Endothelial cell of umbilical vein (primary cell): ENCODE measurements at regions not wholly inside any gene's neighbourhood (a gene's known extent, or its start where the extent isn't known, plus 50 kb on each side); places are given as distances from the start of the nearest gene placed in this dataset.

Experiments used
- BruUV-seq: library from RNA; stranded (reverse); fragments of 400-500 nt; replicated peaks from 2 replicates; lab custom pipeline; 2021; lab: Mats Ljungman, UMichigan
- CTCF ChIA-PET: fragments of 300-600, 350-600 bp; sonication (Branson Sonifier 250); formaldehyde crosslinking; loops from one replicate; lab custom pipeline; 2021; ENCODE audit warnings: antibody characterized with exemption, inconsistent platforms; lab: Charles Lee
- POLR2A ChIA-PET: fragments of 300-600, 350-600 bp; sonication (Branson Sonifier 250); formaldehyde crosslinking; loops from one replicate; lab custom pipeline; 2021; ENCODE audit warnings: antibody characterized with exemption, inconsistent platforms; lab: Charles Lee
- DNase-seq: peaks from one replicate; pipeline ENCODE4 v3.0.0-alpha.2; 2011; ENCODE audit warnings: low read depth, low spot score
- FAIRE-seq: peaks from 2 replicates; lab custom pipeline; 2011; peaks lifted over from hg19 to GRCh38; lab: Jason Lieb, UNC
- H2AFZ ChIP-seq: 2 replicates; pipeline ENCODE4 v1.6.0; 2012; ENCODE audit warnings: low read depth, low read length, control low read depth, inconsistent platforms
- H3K27ac ChIP-seq: 2 replicates; pipeline ENCODE4 v1.5.1; 2011; ENCODE audit warnings: low read depth, mild to moderate bottlenecking, control low read depth, low read length, moderate library complexity; ENCODE audit not compliant: insufficient read depth
- H3K27me3 ChIP-seq, 2 experiments: 2 replicates each; pipeline versions ENCODE4 v1.6.0 to v1.6.1; 2011; ENCODE audit warnings: low read length in 2 of 2, mixed read lengths in 1 of 2; ENCODE audit not compliant: control insufficient read depth in 2 of 2, insufficient read depth in 2 of 2
- H3K36me3 ChIP-seq, 2 experiments: 2 replicates in 1 of 2; 3 replicates in 1 of 2; pipeline ENCODE4 v1.5.1; 2011; ENCODE audit warnings: low read length in 2 of 2, mild to moderate bottlenecking in 1 of 2, moderate library complexity in 1 of 2; ENCODE audit not compliant: control insufficient read depth in 2 of 2, insufficient read depth in 2 of 2; ENCODE audit errors: extremely low read depth in 1 of 2
- H3K4me1 ChIP-seq: 3 replicates; pipeline ENCODE4 v1.5.1; 2011; ENCODE audit warnings: mild to moderate bottlenecking, low read length; ENCODE audit not compliant: control insufficient read depth, insufficient read depth; ENCODE audit errors: extremely low read depth
- H3K4me2 ChIP-seq: 2 replicates; pipeline ENCODE4 v1.6.1; 2011; ENCODE audit warnings: low read length, control low read depth, mixed read lengths; ENCODE audit not compliant: insufficient read depth
- H3K4me3 ChIP-seq, 3 experiments: fragments of 200-600 bp in 1 of 3; sonication (generic), shearing (Covaris generic) in 1 of 3; replicated peaks in 1 of 3; 2 replicates each; pipeline ENCODE4 v1.5.1; 2011 to 2016; ENCODE audit warnings: control low read depth in 3 of 3, low read length in 3 of 3, mild to moderate bottlenecking in 2 of 3, inconsistent platforms in 1 of 3, low read depth in 1 of 3, moderate library complexity in 1 of 3; ENCODE audit not compliant: insufficient read depth in 1 of 3
- H3K79me2 ChIP-seq: 2 replicates; pipeline ENCODE4 v1.6.0; 2012; ENCODE audit warnings: low read length, inconsistent platforms; ENCODE audit not compliant: control insufficient read depth, insufficient read depth
- H3K9ac ChIP-seq: replicated peaks from 2 replicates; pipeline ENCODE3; 2011; ENCODE audit warnings: low read length, control low read depth; ENCODE audit not compliant: insufficient read depth; ENCODE audit errors: extremely low read depth
- H3K9me1 ChIP-seq: replicated peaks from 3 replicates; pipeline ENCODE4 v1.6.0; 2011; ENCODE audit warnings: mild to moderate bottlenecking, low read length; ENCODE audit not compliant: control insufficient read depth, insufficient read depth; ENCODE audit errors: extremely low read depth
- H3K9me3 ChIP-seq: replicated peaks from 2 replicates; pipeline ENCODE4 v1.5.1; 2012; ENCODE audit warnings: low read length, inconsistent platforms; ENCODE audit not compliant: control insufficient read depth, insufficient read depth
- H4K20me1 ChIP-seq: replicated peaks from 2 replicates; pipeline ENCODE3; 2011; ENCODE audit warnings: mild to moderate bottlenecking, low read length; ENCODE audit not compliant: control insufficient read depth, insufficient read depth; ENCODE audit errors: extremely low read depth
- CTCF ChIP-seq, 2 donors: IDR thresholded peaks; 1 replicate in 1 of 2; 2 replicates in 1 of 2; pipeline ENCODE4 v1.5.1; 2011; ENCODE audit warnings: low read length in 2 of 2, mild to moderate bottlenecking in 2 of 2, moderate library complexity in 2 of 2, control low read depth in 1 of 2, inconsistent platforms in 1 of 2, low read depth in 1 of 2; ENCODE audit not compliant: insufficient read depth in 1 of 2; ENCODE audit errors: extremely low read depth in 1 of 2
- EZH2 ChIP-seq: IDR thresholded peaks from 2 replicates; pipeline ENCODE4 v1.6.1; 2012; ENCODE audit warnings: borderline replicate concordance, low read depth, mild to moderate bottlenecking, moderate library complexity, low read length, inconsistent platforms; ENCODE audit not compliant: severe bottlenecking
- FOS ChIP-seq: IDR thresholded peaks from 2 replicates; pipeline ENCODE4 v1.6.1; 2011; ENCODE audit warnings: mild to moderate bottlenecking, low read length, moderate library complexity, borderline replicate concordance; ENCODE audit not compliant: insufficient read depth
- GATA2 ChIP-seq: IDR thresholded peaks from 2 replicates; pipeline ENCODE4 v1.7.0; 2011; ENCODE audit warnings: low read depth, mild to moderate bottlenecking, moderate library complexity, mixed read lengths, low read length; ENCODE audit not compliant: insufficient read length, insufficient read depth
- JUN ChIP-seq: IDR thresholded peaks from 2 replicates; pipeline ENCODE4 v1.6.1; 2011; ENCODE audit warnings: borderline replicate concordance, low read depth; ENCODE audit not compliant: insufficient read length, insufficient read depth
- MAX ChIP-seq: IDR thresholded peaks from 2 replicates; pipeline ENCODE4 v1.6.1; 2011; ENCODE audit not compliant: insufficient read depth, insufficient read length
- MYC ChIP-seq: IDR thresholded peaks from one replicate; pipeline ENCODE4 v1.6.1; 2011; ENCODE audit warnings: mild to moderate bottlenecking, low read depth, low read length
- POLR2A ChIP-seq: IDR thresholded peaks from 2 replicates; pipeline ENCODE4 v1.6.1; 2012; ENCODE audit warnings: low read depth, mild to moderate bottlenecking, control low read depth, low read length
- POLR2AphosphoS5 ChIP-seq: IDR thresholded peaks from 2 replicates; pipeline ENCODE4 v1.6.1; 2012; ENCODE audit warnings: low read depth, mild to moderate bottlenecking, control low read depth, low read length, moderate library complexity; ENCODE audit not compliant: insufficient read depth
- dilution Hi-C: fragments of 300-500 bp; cut with MboI; formaldehyde crosslinking; loops from one replicate; pipeline ENCODE4 v1.15.0; 2019; ENCODE audit warnings: low sequenced_read_pairs; ENCODE audit not compliant: extremely low pct_ligation_motif_present
- intact Hi-C: fragments of 100-400 bp; cut with micrococcal nuclease; formaldehyde crosslinking; loops from one replicate; pipeline ENCODE4 v1.10.0; 2022

GRCh38 chr22:49152939-49153770, 674.5 kb downstream of the BRD1 start:
- H3K36me3 ChIP-seq, result no peaks in the 10 kb centered on the region
- no peak overlapping the region for H3K9ac ChIP-seq
- no TSS peak for BruUV-seq
- H3K27me3 ChIP-seq, result no peaks in the 10 kb centered on the region
- peaks cover 2% of the 10 kb centered on the region for H3K9me3 ChIP-seq
- H3K4me2 ChIP-seq, result no peak overlapping the region
- dilution Hi-C loops, result no loop called here
- intact Hi-C loops, result no loop called here
- no peak overlapping the region for H3K4me3 ChIP-seq
- TF ChIP-seq JUN (no peak), POLR2A (no peak), MYC (no peak), MAX (no peak), CTCF (IDR thresholded peaks at IDR 0.05; ENCODE audit: extremely low read depth in 1 of 2, insufficient read depth in 1 of 2, low read depth in 1 of 2, low read length in 2 of 2) (no peak), POLR2AphosphoS5 (no peak), EZH2 (no peak), GATA2 (no peak), FOS (no peak)
- H2AFZ ChIP-seq, result no peak overlapping the region
- FAIRE-seq (no peak), DNase-seq (no peak)
- no peaks in the 10 kb centered on the region for H3K79me2 ChIP-seq
- H3K4me1 ChIP-seq, result no peaks in the 10 kb centered on the region
- CTCF ChIA-PET, result no interaction called here
- no peaks in the 10 kb centered on the region for H3K9me1 ChIP-seq
- POLR2A ChIA-PET, result no interaction called here
- no peak overlapping the region for H3K27ac ChIP-seq
- H4K20me1 ChIP-seq, result no peaks in the 10 kb centered on the region
